NT2/D1 (cell line): ENCODE measurements at regions not wholly inside any gene's neighbourhood (a gene's known extent, or its start where the extent isn't known, plus 50 kb on each side); places are given as distances from the start of the nearest gene placed in this dataset.

ENCODE experiments used
- DNase-seq: peaks from one replicate; pipeline ENCODE4 v3.0.0-alpha.2; 2011; ENCODE audit warnings: low read depth, low spot score
- H3K27me3 ChIP-seq: 2 replicates; pipeline ENCODE4 v1.6.0; 2011; ENCODE audit warnings: mild to moderate bottlenecking; ENCODE audit not compliant: insufficient read length, insufficient read depth
- H3K36me3 ChIP-seq: 2 replicates; pipeline ENCODE4 v1.6.1; 2011; ENCODE audit warnings: mild to moderate bottlenecking, low read length, mixed read lengths; ENCODE audit not compliant: insufficient read depth, insufficient read length
- H3K4me1 ChIP-seq: 2 replicates; pipeline ENCODE4 v1.5.1; 2011; ENCODE audit not compliant: insufficient read depth, insufficient read length
- H3K4me3 ChIP-seq: 2 replicates; pipeline ENCODE4 v1.5.1; 2011; ENCODE audit warnings: low read depth; ENCODE audit not compliant: insufficient read length
- H3K9ac ChIP-seq: 2 replicates; pipeline ENCODE4 v1.6.0; 2011; ENCODE audit warnings: low read depth; ENCODE audit not compliant: insufficient read length
- H3K9me3 ChIP-seq: 2 replicates; pipeline ENCODE4 v1.5.1; 2011; ENCODE audit warnings: mild to moderate bottlenecking, low read length; ENCODE audit not compliant: insufficient read depth
- SUZ12 ChIP-seq: IDR thresholded peaks from 2 replicates; pipeline ENCODE4 v1.6.1; 2011; ENCODE audit not compliant: insufficient read length, insufficient read depth; ENCODE audit errors: extremely low read depth
- YY1 ChIP-seq: IDR thresholded peaks from 2 replicates; pipeline ENCODE4 v1.6.1; 2011; ENCODE audit not compliant: insufficient read length, insufficient read depth
- ZNF274 ChIP-seq: IDR thresholded peaks from 2 replicates; pipeline ENCODE4 v1.6.1; 2011; ENCODE audit warnings: mild to moderate bottlenecking, low read depth, low read length

DNA sequence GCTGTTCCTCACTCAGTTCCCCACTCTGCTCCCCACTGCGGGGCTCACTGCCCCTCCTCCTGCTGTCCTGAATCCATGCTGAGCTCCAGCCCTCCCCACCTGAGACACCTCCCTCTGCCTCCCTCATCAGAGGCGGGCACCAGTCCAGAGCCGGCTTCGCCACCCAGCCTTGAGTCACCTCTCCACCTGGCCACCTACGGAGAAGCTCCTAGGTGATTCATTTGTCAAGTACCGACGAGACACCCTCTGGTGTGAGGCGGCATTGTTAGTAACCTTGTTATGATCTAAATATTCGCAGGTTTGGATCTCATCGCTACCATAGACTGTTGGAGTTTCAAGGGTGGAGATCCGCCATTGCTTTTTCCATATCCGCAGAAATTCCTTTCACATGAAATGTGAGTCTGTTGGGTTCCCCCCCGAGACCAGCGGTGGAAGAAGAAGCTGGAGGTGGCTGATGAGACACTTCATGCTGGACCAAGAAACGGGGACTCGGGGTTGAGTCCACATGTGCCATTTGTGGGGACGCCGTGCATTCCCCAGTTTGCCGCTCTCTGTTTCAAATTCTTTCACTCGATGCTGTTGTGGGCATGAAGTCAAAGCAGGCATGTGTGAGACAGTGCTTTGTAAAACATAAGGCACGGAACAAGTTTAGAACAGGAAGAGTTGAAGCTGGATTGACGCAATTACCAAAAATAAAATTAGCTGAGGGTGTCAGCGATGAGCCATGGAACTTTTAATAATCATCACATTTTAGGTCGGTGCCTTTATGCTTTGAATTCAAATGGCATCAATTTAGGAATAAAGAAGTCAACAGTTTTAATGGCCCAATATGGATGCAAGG is 259.8 kb upstream of the HDAC4 start:
- peaks cover 3% of the 10 kb centered on the region for H3K4me1 ChIP-seq
- no peak for DNase-seq
- no peak overlapping the region for H3K4me3 ChIP-seq
- no peak for TF ChIP-seq ZNF274
- no peak for TF ChIP-seq YY1
- no peak overlapping the region for H3K9ac ChIP-seq
- H3K9me3 ChIP-seq: no peaks in the 10 kb centered on the region; the same call in 1 of the 2 replicates
- no peaks in the 10 kb centered on the region for H3K36me3 ChIP-seq
- H3K27me3 ChIP-seq: no peaks in the 10 kb centered on the region

DNA sequence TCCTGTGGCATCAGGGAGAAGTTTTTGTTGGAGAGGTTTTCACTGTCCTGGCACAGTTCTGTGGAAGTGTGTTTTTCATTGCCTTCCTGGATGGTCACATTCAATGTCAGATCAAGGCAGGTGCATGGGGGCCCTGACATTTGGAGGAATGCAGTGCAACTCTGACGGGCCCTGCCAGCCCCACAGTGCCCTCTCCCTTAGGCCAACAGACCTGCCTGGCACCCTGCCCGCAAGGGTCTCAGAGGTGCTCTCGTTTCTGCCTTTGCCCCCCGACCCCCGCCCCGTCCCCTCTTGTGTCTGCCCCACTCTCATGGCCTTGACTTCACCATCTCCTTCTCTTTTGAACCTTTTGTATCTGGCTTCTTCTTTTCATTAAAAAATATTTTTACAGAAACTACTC is 257.2 kb upstream of the HDAC4 start:
- no peak for DNase-seq
- Histone ChIP-seq H3K4me1 (peaks cover 3% of the 10 kb centered on the region), H3K9ac (no peak overlapping the region), H3K36me3 (no peaks in the 10 kb centered on the region), H3K9me3 (no peaks in the 10 kb centered on the region), H3K27me3 (no peaks in the 10 kb centered on the region), H3K4me3 (no peak overlapping the region)
- TF ChIP-seq YY1 (no peak), ZNF274 (no peak), SUZ12 (no peak)

- Histone ChIP-seq H3K4me3 (no peak overlapping the region), H3K4me1 (peaks cover 3% of the 10 kb centered on the region), H3K9ac (no peak overlapping the region), H3K9me3 (no peaks in the 10 kb centered on the region), H3K27me3 (no peaks in the 10 kb centered on the region), H3K36me3 (no peaks in the 10 kb centered on the region)
- DNase-seq: no peak
- no peak for TF ChIP-seq SUZ12
- no peak for TF ChIP-seq ZNF274
- no peak for TF ChIP-seq YY1
These were observed 256.4 kb upstream of the HDAC4 start for GRCh38 chr2:239657236-239657635.

DNA sequence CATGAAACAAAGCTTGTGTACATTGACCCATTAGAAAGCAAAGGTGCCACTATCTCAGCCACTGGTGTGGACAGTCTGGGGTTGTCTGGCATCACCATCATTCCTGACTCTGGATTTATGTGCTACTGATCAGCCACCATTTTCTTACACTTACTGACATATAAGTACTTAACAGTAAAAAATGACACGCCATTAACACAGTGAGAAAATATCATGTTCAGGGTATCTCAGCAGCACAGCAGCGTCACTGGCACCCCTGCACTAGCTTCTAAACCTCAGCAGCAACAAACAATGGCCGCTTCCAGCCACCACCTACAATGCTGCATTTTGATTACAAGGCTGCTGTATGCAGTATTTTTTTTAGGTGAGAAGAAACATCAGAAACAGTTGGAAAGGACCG is 253.4 kb upstream of the HDAC4 start:
- Histone ChIP-seq H3K36me3 (no peaks in the 10 kb centered on the region), H3K9me3 (0 out of 2 replicates have a peak, but pooled peaks cover 4% of the 10 kb centered on the region), H3K27me3 (no peaks in the 10 kb centered on the region), H3K4me3 (no peak overlapping the region), H3K9ac (no peak overlapping the region), H3K4me1 (no peaks in the 10 kb centered on the region)
- TF ChIP-seq SUZ12 (no peak), ZNF274 (no peak), YY1 (no peak)
- no peak for DNase-seq

DNA sequence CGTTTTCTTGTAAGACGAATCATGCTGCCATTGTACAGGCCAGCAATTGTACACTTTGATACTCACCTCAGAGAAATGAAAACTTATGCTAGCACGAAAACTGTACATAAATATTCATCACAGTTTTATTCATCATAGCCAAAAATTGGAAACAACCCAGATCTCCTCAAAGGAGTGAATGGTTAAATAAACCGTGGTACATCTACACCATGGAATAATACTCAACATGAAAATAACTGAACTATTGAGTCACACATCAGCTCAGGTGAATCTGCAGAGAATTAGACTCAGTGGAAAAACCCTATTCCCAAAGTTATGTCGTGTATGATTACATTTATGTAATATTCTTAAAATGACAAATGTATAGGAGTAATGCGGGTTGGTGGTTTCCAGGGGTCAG is 251.0 kb upstream of the HDAC4 start:
- Histone ChIP-seq H3K36me3 (no peaks in the 10 kb centered on the region), H3K9me3 (0 out of 2 replicates have a peak, but pooled peaks cover 5% of the 10 kb centered on the region), H3K4me1 (no peaks in the 10 kb centered on the region), H3K9ac (no peak overlapping the region), H3K27me3 (no peaks in the 10 kb centered on the region), H3K4me3 (no peak overlapping the region)
- TF ChIP-seq YY1 (no peak), SUZ12 (no peak)
- DNase-seq: no peak

DNA sequence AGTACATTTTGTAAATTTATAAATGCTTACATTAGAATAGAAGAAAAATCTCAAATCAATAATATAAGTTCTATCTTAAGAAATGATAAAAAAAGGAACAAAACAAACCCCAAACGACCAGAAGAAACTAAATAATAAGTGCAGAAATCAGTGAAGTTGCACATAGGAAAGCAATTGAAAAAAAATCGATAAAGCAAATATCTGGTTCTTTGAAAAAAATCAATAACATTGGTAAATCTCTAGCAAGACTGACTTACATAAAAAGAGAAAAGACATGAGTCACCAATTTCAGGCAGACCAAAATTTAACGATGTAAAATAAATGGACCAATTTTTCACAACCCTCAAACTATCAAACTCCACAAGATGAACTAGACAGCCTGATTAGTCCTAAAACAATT is 249.9 kb upstream of the HDAC4 start:
- Histone ChIP-seq H3K9me3 (0 out of 2 replicates have a peak, but pooled peaks cover 5% of the 10 kb centered on the region), H3K27me3 (no peaks in the 10 kb centered on the region), H3K36me3 (no peaks in the 10 kb centered on the region), H3K4me1 (no peaks in the 10 kb centered on the region), H3K4me3 (no peak overlapping the region), H3K9ac (no peak overlapping the region)
- no peak for TF ChIP-seq YY1
- TF ChIP-seq ZNF274: no peak
- no peak for TF ChIP-seq SUZ12
- DNase-seq: no peak

DNA sequence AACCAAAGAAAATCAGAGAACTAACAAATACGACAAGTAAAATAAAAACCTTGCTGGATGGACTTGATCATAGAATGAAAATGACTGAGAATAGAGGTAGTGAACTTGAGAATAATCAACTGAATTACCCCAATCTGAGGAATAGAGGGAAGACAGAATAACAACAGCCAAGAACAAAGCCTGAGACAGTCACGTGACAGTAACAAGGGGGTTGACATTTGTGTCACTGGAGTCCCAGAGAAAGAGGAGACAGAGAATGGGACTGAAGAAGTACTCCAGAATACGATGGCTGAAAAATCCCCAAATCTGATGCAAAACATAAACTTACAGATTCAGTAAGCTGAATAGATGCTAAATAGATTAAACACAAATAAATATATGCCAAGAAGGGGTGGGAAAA is 248.5 kb upstream of the HDAC4 start:
- Histone ChIP-seq H3K27me3 (no peaks in the 10 kb centered on the region), H3K9ac (no peak overlapping the region), H3K36me3 (no peaks in the 10 kb centered on the region), H3K9me3 (0 out of 2 replicates have a peak, but pooled peaks cover 5% of the 10 kb centered on the region), H3K4me1 (no peaks in the 10 kb centered on the region), H3K4me3 (no peak overlapping the region)
- TF ChIP-seq YY1: no peak
- TF ChIP-seq SUZ12: no peak
- no peak for TF ChIP-seq ZNF274
- DNase-seq: no peak
